ENCODE measurements at regions not wholly inside any gene's neighbourhood (a gene's known extent, or its start where the extent isn't known, plus 50 kb on each side); places are given as distances from the start of the nearest gene placed in this dataset.
"Not testable (repeated sequence)": the region's sequence is repeated elsewhere in the genome, so short reads cannot be mapped to it uniquely, and the experiment has no call there.

GRCh38 chrX:3842822-3843521, 129.5 kb upstream of the PRKX start:
- CTCF ChIA-PET (ENCODE audit: low intra/inter-chr PET ratio); H3K27me3 ChIP-seq (ENCODE audit: control insufficient read depth in 2 of 2, insufficient read depth in 2 of 2, low read length in 2 of 2); FAIRE-seq; H4K20me1 ChIP-seq (replicated peaks; ENCODE audit: control insufficient read depth, insufficient read depth, low read length); H3K9me3 ChIP-seq (replicated peaks; ENCODE audit: control insufficient read depth, insufficient read depth, low read depth, low read length); intact Hi-C loops (cut with micrococcal nuclease); H3K36me3 ChIP-seq (ENCODE audit: control insufficient read depth, insufficient read depth, low read length); H2AFZ ChIP-seq (ENCODE audit: low read depth, low read length); H3K79me2 ChIP-seq (ENCODE audit: control insufficient read depth, insufficient read depth, low read length); DNase-seq (ENCODE audit: extremely low read depth in 1 of 4, low spot score in 3 of 4); POLR2A ChIA-PET; in situ Hi-C loops (cut with MboI); H3K9me1 ChIP-seq (ENCODE audit: control insufficient read depth, insufficient read depth, low read length); H3K4me1 ChIP-seq (replicated peaks in 1 of 2; ENCODE audit: control insufficient read depth in 2 of 2, insufficient read depth in 2 of 2, low read length in 2 of 2); TF ChIP-seq CREB1 (IDR thresholded peaks at IDR 0.05): not testable (repeated sequence)
- peak overlapping the region in 1 of 2 experiments; percentile 90; a peak in 3 of 4 replicates for H3K9ac ChIP-seq (ENCODE audit: insufficient read depth in 1 of 2, low read depth in 2 of 2, low read length in 2 of 2)
- WGBS (ENCODE audit: insufficient coverage, low coverage, missing lambda C conversion rate), result 0% methylated on average over 24 of the region's 70 CpGs
- TF ChIP-seq RBFOX2 (IDR thresholded peaks at IDR 0.05; ENCODE audit: low read depth, low read length) (peak; percentile 51), ZFX (CRISPR knock-in tag; IDR thresholded peaks at IDR 0.05) (peak; percentile 63), CREM (IDR thresholded peaks at IDR 0.05; ENCODE audit: low read depth) (peak; percentile 38; the same call in 1 of the 2 replicates), POLR2G (IDR thresholded peaks at IDR 0.05; ENCODE audit: low read depth, low read length) (peak; percentile 52), CREB1 (CRISPR knock-in tag; IDR thresholded peaks at IDR 0.05) (peak; percentile 20; the same call in 1 of the 2 replicates)
- BruUV-seq (replicated peaks), result TSS peak; percentile 92
- ATAC-seq, result peak; percentile 79
- H3K27ac ChIP-seq (ENCODE audit: extremely low read depth, low read depth, low read length), result peak overlapping the region; percentile 67; the same call in 2 of the 3 replicates
- H3K4me3 ChIP-seq, result peak overlapping the region; percentile 45
- H3K4me2 ChIP-seq (ENCODE audit: insufficient read depth, low read length), result peak overlapping the region; percentile 60

- WGBS (ENCODE audit: insufficient coverage, low coverage, missing lambda C conversion rate), result 99% methylated on average over 14 of the region's 24 CpGs
- POLR2A ChIA-PET; H3K36me3 ChIP-seq (ENCODE audit: control insufficient read depth, insufficient read depth, low read length); H3K9ac ChIP-seq (ENCODE audit: insufficient read depth in 1 of 2, low read depth in 2 of 2, low read length in 2 of 2); BruUV-seq (replicated peaks); H3K9me3 ChIP-seq (replicated peaks; ENCODE audit: control insufficient read depth, insufficient read depth, low read depth, low read length); CTCF ChIA-PET (ENCODE audit: low intra/inter-chr PET ratio); H4K20me1 ChIP-seq (replicated peaks; ENCODE audit: control insufficient read depth, insufficient read depth, low read length); H3K4me3 ChIP-seq; H3K27me3 ChIP-seq (ENCODE audit: control insufficient read depth in 2 of 2, insufficient read depth in 2 of 2, low read length in 2 of 2); DNase-seq (ENCODE audit: extremely low read depth in 1 of 4, low spot score in 3 of 4); ATAC-seq; H3K27ac ChIP-seq (ENCODE audit: extremely low read depth, low read depth, low read length); H3K4me1 ChIP-seq (replicated peaks in 1 of 2; ENCODE audit: control insufficient read depth in 2 of 2, insufficient read depth in 2 of 2, low read length in 2 of 2); H3K4me2 ChIP-seq (ENCODE audit: insufficient read depth, low read length); H3K79me2 ChIP-seq (ENCODE audit: control insufficient read depth, insufficient read depth, low read length); H2AFZ ChIP-seq (ENCODE audit: low read depth, low read length); in situ Hi-C loops (cut with MboI); FAIRE-seq; intact Hi-C loops (cut with micrococcal nuclease); H3K9me1 ChIP-seq (ENCODE audit: control insufficient read depth, insufficient read depth, low read length): not testable (repeated sequence)
These were observed 125.3 kb upstream of the PRKX start for GRCh38 chrX:3838754-3839153.
